ENCODE measurements at regions not wholly inside any gene's neighbourhood (a gene's known extent, or its start where the extent isn't known, plus 50 kb on each side); places are given as distances from the start of the nearest gene placed in this dataset.

DNA sequence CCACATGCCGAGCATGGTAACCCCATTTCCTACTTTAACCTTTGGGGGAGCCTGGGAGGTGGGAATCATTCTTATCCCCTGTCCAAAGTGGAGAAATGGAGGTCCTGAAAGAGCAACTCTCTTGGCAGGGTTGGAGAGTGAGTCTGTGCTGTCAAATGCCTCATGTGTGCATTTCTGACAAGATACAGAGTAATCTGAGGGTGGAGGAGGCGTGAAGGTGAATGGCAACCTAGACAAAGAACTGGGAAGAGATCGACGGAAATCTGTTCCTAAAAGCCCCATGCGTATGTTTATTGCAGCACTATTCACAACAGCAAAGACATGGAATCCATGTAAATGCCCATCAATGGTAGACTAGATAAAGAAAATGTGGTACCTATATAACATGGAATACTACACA is 63.8 kb upstream of the USP29 start:
- no peak overlapping the region for H3K18ac ChIP-seq (ENCODE audit: extremely low read depth, low read length)
- CTCF ChIA-PET (ENCODE audit: partially characterized antibody), result no interaction called here
- no peak overlapping the region for H3K27ac ChIP-seq (ENCODE audit: low read depth, low read length)
- TF ChIP-seq SP1 (IDR thresholded peaks at IDR 0.05; ENCODE audit: low read depth, low read length) (no peak), JUND (IDR thresholded peaks at IDR 0.05; ENCODE audit: low read length) (no peak), CHD1 (IDR thresholded peaks at IDR 0.05; ENCODE audit: low read depth, low read length) (no peak), TBP (IDR thresholded peaks at IDR 0.05; ENCODE audit: low read depth, low read length) (no peak), GABPA (IDR thresholded peaks at IDR 0.05; ENCODE audit: borderline replicate concordance, insufficient read depth, low read length) (no peak), CREB1 (IDR thresholded peaks at IDR 0.05) (no peak), KDM5A (IDR thresholded peaks at IDR 0.05; ENCODE audit: low read length) (no peak), SAP30 (IDR thresholded peaks at IDR 0.05; ENCODE audit: insufficient read depth, insufficient replicate concordance, low read length) (no peak), HDAC6 (IDR thresholded peaks at IDR 0.05; ENCODE audit: low read depth, low read length) (no peak), ASH2L (IDR thresholded peaks at IDR 0.05; ENCODE audit: low read length) (no peak), TEAD4 (IDR thresholded peaks at IDR 0.05; ENCODE audit: low read depth, low read length) (no peak)
- TF ChIP-seq, protein P1, sequence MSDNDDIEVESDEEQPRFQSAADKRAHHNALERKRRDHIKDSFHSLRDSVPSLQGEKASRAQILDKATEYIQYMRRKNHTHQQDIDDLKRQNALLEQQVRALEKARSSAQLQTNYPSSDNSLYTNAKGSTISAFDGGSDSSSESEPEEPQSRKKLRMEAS (IDR thresholded peaks at IDR 0.05), result no peak

More for the DNA sequence above, 63.8 kb upstream of the USP29 start:
- H4K91ac ChIP-seq (replicated peaks; ENCODE audit: insufficient read length, low read length), result no peak overlapping the region
- WGBS, 2 experiments (ENCODE audit: extremely low coverage in 1 of 2, insufficient coverage in 1 of 2, insufficient read length in 1 of 2, insufficient replicate concordance in 2 of 2, low coverage in 1 of 2, low lambda C conversion rate in 2 of 2, missing lambda C conversion rate in 1 of 2), result 80% methylated on average over 5 of the region's 5 CpGs; no CpG with 5 or more reads in 1 of the 2 experiments
- no peak overlapping the region for H2BK120ac ChIP-seq (replicated peaks; ENCODE audit: low read depth, low read length)
- no peak overlapping the region for H4K5ac ChIP-seq (ENCODE audit: insufficient read length, low read depth, low read length)
- no peak overlapping the region for H3K4ac ChIP-seq (replicated peaks; ENCODE audit: insufficient read length, low read depth, low read length)
- FAIRE-seq (no peak), DNase-seq (ENCODE audit: low read depth in 1 of 2, low spot score in 2 of 2) (no peak)
- POLR2A ChIA-PET (ENCODE audit: partially characterized antibody), result no interaction called here
- no peak overlapping the region for H3K14ac ChIP-seq (ENCODE audit: insufficient read length)
- H3K79me1 ChIP-seq (ENCODE audit: low read depth, low read length), result no peaks in the 10 kb centered on the region
- no peaks in the 10 kb centered on the region for H3K23me2 ChIP-seq (ENCODE audit: low read depth, low read length)
- H2AK5ac ChIP-seq (ENCODE audit: low read depth, low read length), result no peak overlapping the region
- no peak overlapping the region for H2BK20ac ChIP-seq (ENCODE audit: low read length)
- no peak overlapping the region for H2BK15ac ChIP-seq (ENCODE audit: low read length)
- H3K9ac ChIP-seq (replicated peaks in 1 of 4; ENCODE audit: extremely low read depth in 1 of 4, low read depth in 3 of 4, low read length in 3 of 4), result no peak overlapping the region
- no peak overlapping the region for H4K8ac ChIP-seq (ENCODE audit: extremely low read depth, insufficient read depth, low read length)
- peaks cover 57 to 80% of the 10 kb centered on the region in 2 experiments for H3K9me3 ChIP-seq (ENCODE audit: insufficient read depth in 2 of 2, low read depth in 1 of 2, low read length in 1 of 2)
- H3K36me3 ChIP-seq (ENCODE audit: control insufficient read depth in 2 of 4, insufficient read depth in 4 of 4, low read length in 3 of 4), result no peaks in the 10 kb centered on the region; a peak in 1 of 8 replicates
- no peaks in the 10 kb centered on the region for H3K4me1 ChIP-seq (replicated peaks in 1 of 4; ENCODE audit: control insufficient read depth in 3 of 4, insufficient read depth in 4 of 4, low read length in 3 of 4)
- H3K4me2 ChIP-seq (ENCODE audit: insufficient read depth in 1 of 2, low read depth in 2 of 2, low read length in 2 of 2), result no peak overlapping the region
- no peak overlapping the region for H2BK5ac ChIP-seq (ENCODE audit: low read depth, low read length)
- no peaks in the 10 kb centered on the region for H3K79me2 ChIP-seq (ENCODE audit: control insufficient read depth in 1 of 2, insufficient read depth in 2 of 2, low read length in 2 of 2)
- H2AFZ ChIP-seq (ENCODE audit: low read length), result no peak overlapping the region
- no peaks in the 10 kb centered on the region for H4K20me1 ChIP-seq (replicated peaks in 1 of 2; ENCODE audit: control insufficient read depth in 1 of 2, insufficient read depth in 2 of 2, low read length in 2 of 2)
- H3K27me3 ChIP-seq (replicated peaks in 1 of 4; ENCODE audit: control insufficient read depth in 3 of 4, extremely low read depth in 1 of 4, insufficient read depth in 3 of 4, low read length in 3 of 4), result no peaks in the 10 kb centered on the region
- H3K23ac ChIP-seq (ENCODE audit: insufficient read length), result no peak overlapping the region
- H2BK12ac ChIP-seq (ENCODE audit: low read depth, low read length), result no peak overlapping the region
- no peak overlapping the region for H3K56ac ChIP-seq (replicated peaks; ENCODE audit: insufficient read length, low read depth, low read length)
- H3K4me3 ChIP-seq (ENCODE audit: extremely low read depth in 1 of 4, insufficient read depth in 2 of 4, low read depth in 3 of 4, low read length in 4 of 4), result no peak overlapping the region
